IMR-90 (cell line): ENCODE measurements at regions not wholly inside any gene's neighbourhood (a gene's known extent, or its start where the extent isn't known, plus 50 kb on each side); places are given as distances from the start of the nearest gene placed in this dataset.

Experiments
- ATAC-seq: fragments of 200-7000 bp; cut with Tn5 transposase; 2 replicates; pipeline ENCODE4 v1.9.1; 2020; ENCODE audit warnings: low read depth, mild to moderate bottlenecking, moderate library complexity
- BruUV-seq: library from RNA; stranded (reverse); fragments of 400-500 nt; replicated peaks from 2 replicates; lab custom pipeline; 2021; lab: Mats Ljungman, UMichigan
- CTCF ChIA-PET: fragments of 300-600 bp; formaldehyde crosslinking; extraction: SDS; loops from one replicate; lab custom pipeline; 2021; ENCODE audit warnings: antibody characterized with exemption; lab: Yijun Ruan, JAX
- POLR2A ChIA-PET: fragments of 300-600 bp; sonication (Branson Sonifier 250); formaldehyde crosslinking; loops from one replicate; lab custom pipeline; 2022; ENCODE audit warnings: antibody characterized with exemption; ENCODE audit not compliant: unreplicated experiment; lab: Charles Lee
- DNase-seq: peaks from one replicate; pipeline ENCODE4 v3.0.0; 2013
- H2AFZ ChIP-seq: replicated peaks from 2 replicates; pipeline ENCODE3; 2013; ENCODE audit warnings: low read length, mild to moderate bottlenecking; ENCODE audit not compliant: poor library complexity
- H2AK5ac ChIP-seq: 2 replicates; pipeline ENCODE4 v1.6.1; 2013; ENCODE audit warnings: low read depth, low read length, inconsistent platforms
- H2AK9ac ChIP-seq: replicated peaks from 2 replicates; pipeline ENCODE3; 2013; ENCODE audit warnings: mild to moderate bottlenecking, low read depth, low read length, moderate library complexity; ENCODE audit not compliant: poor library complexity
- H2BK120ac ChIP-seq: 2 replicates; pipeline ENCODE4 v1.6.1; 2013; ENCODE audit warnings: low read depth, low read length, inconsistent platforms
- H2BK15ac ChIP-seq: 3 replicates; pipeline ENCODE4 v1.6.1; 2013; ENCODE audit warnings: low read depth, low read length, inconsistent platforms
- H2BK20ac ChIP-seq: 2 replicates; pipeline ENCODE4 v1.6.1; 2013; ENCODE audit warnings: low read depth, mild to moderate bottlenecking, inconsistent platforms, low read length, moderate library complexity
- H2BK5ac ChIP-seq: 2 replicates; pipeline ENCODE4 v1.6.1; 2013; ENCODE audit warnings: mild to moderate bottlenecking, low read depth, low read length, inconsistent platforms; ENCODE audit not compliant: poor library complexity, severe bottlenecking
- H3K14ac ChIP-seq: replicated peaks from 2 replicates; pipeline ENCODE4 v1.6.1; 2013; ENCODE audit warnings: low read depth, low read length, inconsistent platforms
- H3K18ac ChIP-seq: 2 replicates; pipeline ENCODE4 v1.6.1; 2013; ENCODE audit warnings: low read depth, low read length, control low read depth
- H3K23ac ChIP-seq: 2 replicates; pipeline ENCODE4 v1.6.1; 2013; ENCODE audit warnings: low read depth, low read length, inconsistent platforms
- H3K27ac ChIP-seq: 2 replicates; pipeline ENCODE4 v1.5.1; 2013; ENCODE audit warnings: mild to moderate bottlenecking, control low read depth, low read length; ENCODE audit not compliant: insufficient read depth
- H3K27me3 ChIP-seq: 2 replicates; pipeline ENCODE4 v1.6.1; 2013; ENCODE audit warnings: low read length; ENCODE audit not compliant: control insufficient read depth, insufficient read depth
- H3K36me3 ChIP-seq: 2 replicates; pipeline ENCODE4 v1.6.1; 2013; ENCODE audit warnings: low read length, mixed read lengths; ENCODE audit not compliant: control insufficient read depth, insufficient read depth
- H3K4ac ChIP-seq: 2 replicates; pipeline ENCODE4 v1.6.1; 2013; ENCODE audit warnings: low read depth, low read length, inconsistent platforms
- H3K4me1 ChIP-seq: 2 replicates; pipeline ENCODE4 v1.6.1; 2013; ENCODE audit warnings: low read length, mixed read lengths; ENCODE audit not compliant: control insufficient read depth, insufficient read depth
- H3K4me2 ChIP-seq: 2 replicates; pipeline ENCODE4 v1.6.1; 2013; ENCODE audit warnings: low read depth, mild to moderate bottlenecking, control low read depth, low read length, moderate library complexity
- H3K4me3 ChIP-seq: 2 replicates; pipeline ENCODE4 v1.5.1; 2013; ENCODE audit warnings: low read depth, mild to moderate bottlenecking, control low read depth, low read length, moderate library complexity; ENCODE audit not compliant: insufficient read depth
- H3K56ac ChIP-seq: 2 replicates; pipeline ENCODE4 v1.6.1; 2013; ENCODE audit warnings: low read length, inconsistent platforms; ENCODE audit not compliant: insufficient read depth; ENCODE audit errors: extremely low read depth
- H3K79me1 ChIP-seq, 2 experiments: 2 replicates each; pipeline ENCODE4 v1.6.1; 2013; ENCODE audit warnings: low read length in 2 of 2, inconsistent platforms in 1 of 2, low read depth in 1 of 2
- H3K9ac ChIP-seq: 2 replicates; pipeline ENCODE4 v1.6.1; 2013; ENCODE audit warnings: low read depth, low read length, control low read depth
- H3K9me1 ChIP-seq: 2 replicates; pipeline ENCODE4 v1.6.1; 2013; ENCODE audit warnings: low read length, inconsistent platforms; ENCODE audit not compliant: insufficient read depth
- H3K9me3 ChIP-seq: 2 replicates; pipeline ENCODE4 v1.6.1; 2013; ENCODE audit warnings: low read length; ENCODE audit not compliant: control insufficient read depth, insufficient read depth
- H4K20me1 ChIP-seq: 2 replicates; pipeline ENCODE4 v1.6.1; 2013; ENCODE audit warnings: low read length, inconsistent platforms; ENCODE audit not compliant: insufficient read depth
- H4K5ac ChIP-seq: 2 replicates; pipeline ENCODE4 v1.6.1; 2013; ENCODE audit warnings: mild to moderate bottlenecking, low read depth, low read length, control low read depth
- H4K8ac ChIP-seq, 2 experiments: 2 replicates each; pipeline ENCODE4 v1.6.1; 2013; ENCODE audit warnings: low read depth in 2 of 2, low read length in 2 of 2, control low read depth in 1 of 2, inconsistent platforms in 1 of 2
- H4K91ac ChIP-seq: 2 replicates; pipeline ENCODE4 v1.6.1; 2013; ENCODE audit warnings: low read depth, low read length, inconsistent platforms; ENCODE audit not compliant: insufficient read depth
- CTCF ChIP-seq: conservative IDR thresholded peaks from 2 replicates; pipeline ENCODE4 v1.5.1; 2012; ENCODE audit warnings: mild to moderate bottlenecking, low read depth, low read length, improper control_type of control experiment
- ELK1 ChIP-seq: fragments of 150-350 bp; IDR thresholded peaks from 2 replicates; pipeline ENCODE4 v1.6.1; 2016; ENCODE audit warnings: low read depth, mild to moderate bottlenecking, low read length, moderate library complexity, borderline replicate concordance
- FOS ChIP-seq: fragments of 150-350 bp; IDR thresholded peaks from 2 replicates; pipeline ENCODE4 v1.6.1; 2016; ENCODE audit warnings: low read depth, low read length
- MAFK ChIP-seq: IDR thresholded peaks from 2 replicates; pipeline ENCODE4 v1.6.1; 2012; ENCODE audit warnings: low read depth, low read length, improper control_type of control experiment
- MAZ ChIP-seq: IDR thresholded peaks from 2 replicates; pipeline ENCODE4 v1.6.1; 2012; ENCODE audit warnings: low read depth, mild to moderate bottlenecking, low read length, improper control_type of control experiment, moderate library complexity, borderline replicate concordance
- POLR2A ChIP-seq: IDR thresholded peaks from 2 replicates; pipeline ENCODE4 v1.6.1; 2012; ENCODE audit warnings: mild to moderate bottlenecking, low read depth, low read length
- RCOR1 ChIP-seq: IDR thresholded peaks from 2 replicates; pipeline ENCODE4 v1.6.1; 2012; ENCODE audit warnings: mild to moderate bottlenecking, low read length, improper control_type of control experiment; ENCODE audit not compliant: insufficient replicate concordance
- SMC3 ChIP-seq: fragments of 150-350 bp; IDR thresholded peaks from 2 replicates; pipeline ENCODE4 v1.6.1; 2016; ENCODE audit warnings: low read depth, mild to moderate bottlenecking, antibody characterized with exemption, low read length, moderate library complexity
- WGBS, 2 experiments: methylation state at CpG; one replicate each; pipeline versions ENCODE4 v1.1.5 to v1.1.7; 2013; ENCODE audit warnings: missing lambda C conversion rate in 2 of 2; ENCODE audit not compliant: insufficient read length in 1 of 2; ENCODE audit errors: extremely low coverage in 2 of 2; 5-methylcytosine and 5-hydroxymethylcytosine counted together
- dilution Hi-C: fragments of 300-500 bp; cut with HindIII; formaldehyde crosslinking; loops from one replicate; pipeline ENCODE4 v1.14.3; 2018; ENCODE audit warnings: low sequenced_read_pairs; ENCODE audit not compliant: unreplicated experiment
- in situ Hi-C: fragments of 300-500 bp; cut with MboI; formaldehyde crosslinking; loops from 3 replicates; pipeline ENCODE4 v1.14.3; 2019; ENCODE audit warnings: low sequenced_read_pairs, inconsistent platforms, mixed read lengths
- intact Hi-C: fragments of 100-400 bp; cut with micrococcal nuclease; formaldehyde crosslinking; loops from 2 replicates; pipeline ENCODE4 v1.10.0; 2022

GRCh38 chr3:118765636-118766305 is 268.9 kb downstream of the IGSF11 start:
- Histone ChIP-seq H3K4me1 (no peaks in the 10 kb centered on the region), H4K5ac (no peak overlapping the region), H3K79me1 (no peaks in the 10 kb centered on the region), H2BK5ac (no peak overlapping the region), H3K4me2 (no peak overlapping the region), H2BK120ac (no peak overlapping the region), H4K20me1 (no peaks in the 10 kb centered on the region), H3K36me3 (no peaks in the 10 kb centered on the region), H3K56ac (no peak overlapping the region), H3K4ac (no peak overlapping the region), H4K8ac (no peak overlapping the region), H3K18ac (no peak overlapping the region), H3K27me3 (no peaks in the 10 kb centered on the region), H2AK5ac (no peak overlapping the region), H4K91ac (no peak overlapping the region), H2BK15ac (no peak overlapping the region), H3K27ac (no peak overlapping the region), H3K9ac (no peak overlapping the region), H3K4me3 (no peak overlapping the region), H3K9me1 (no peaks in the 10 kb centered on the region), H2AK9ac (no peak overlapping the region), H3K23ac (no peak overlapping the region), H3K14ac (no peak overlapping the region), H2BK20ac (no peak overlapping the region), H3K9me3 (no peaks in the 10 kb centered on the region), H2AFZ (no peak overlapping the region)
- ATAC-seq = no peak
- intact Hi-C loops (no loop called here), in situ Hi-C loops (no loop called here), dilution Hi-C loops (no loop called here)
- no peak for DNase-seq
- ChIA-PET POLR2A (no interaction called here), CTCF (interaction anchor here (0.5 kb wide), 1 partner anchor 9 kb away, joined by 4 read pairs; no protein-coding TSS in a partner anchor)
- no TSS peak for BruUV-seq
- TF ChIP-seq CTCF = no peak
- TF ChIP-seq ELK1 = no peak
- no peak for TF ChIP-seq POLR2A
- no peak for TF ChIP-seq MAFK
- no peak for TF ChIP-seq RCOR1
- TF ChIP-seq MAZ = no peak
- TF ChIP-seq FOS = no peak
- TF ChIP-seq SMC3 = no peak
- no CpG with 5 or more reads among the region's 3 CpGs for WGBS, 2 experiments
